Mesendoderm (in vitro differentiated cells): ENCODE measurements at regions not wholly inside any gene's neighbourhood (a gene's known extent, or its start where the extent isn't known, plus 50 kb on each side); places are given as distances from the start of the nearest gene placed in this dataset.
A peak's percentile ranks its signal among the peaks of the same experiment; 100 is the strongest.

ENCODE experiments used
- DNase-seq: peaks from one replicate; pipeline ENCODE4 v3.0.0; 2013
- H2AK5ac ChIP-seq: 2 replicates; pipeline ENCODE4 v1.6.1; 2013; ENCODE audit warnings: low read length, inconsistent platforms
- H2BK120ac ChIP-seq: 2 replicates; pipeline ENCODE4 v1.6.1; 2013; ENCODE audit warnings: low read depth, mild to moderate bottlenecking, low read length, moderate library complexity, mixed read lengths
- H2BK15ac ChIP-seq: replicated peaks from 2 replicates; pipeline ENCODE4 v1.6.1; 2013; ENCODE audit warnings: low read depth, mild to moderate bottlenecking, moderate library complexity
- H2BK5ac ChIP-seq: 2 replicates; pipeline ENCODE4 v1.6.1; 2013; ENCODE audit warnings: low read length, inconsistent platforms
- H3K18ac ChIP-seq: 2 replicates; pipeline ENCODE4 v1.6.1; 2013; ENCODE audit warnings: mild to moderate bottlenecking, low read length, mixed read lengths
- H3K23ac ChIP-seq: one replicate; pipeline ENCODE4 v1.6.1; 2013; ENCODE audit warnings: low read length
- H3K27ac ChIP-seq: 2 replicates; pipeline ENCODE4 v1.5.1; 2013; ENCODE audit warnings: low read depth, mild to moderate bottlenecking, inconsistent platforms, low read length, moderate library complexity
- H3K27me3 ChIP-seq: 2 replicates; pipeline ENCODE4 v1.6.1; 2013; ENCODE audit warnings: low read length, control low read depth, mild to moderate bottlenecking, inconsistent platforms; ENCODE audit not compliant: insufficient read depth, poor library complexity
- H3K36me3 ChIP-seq: 2 replicates; pipeline ENCODE4 v1.6.1; 2013; ENCODE audit warnings: low read length, inconsistent platforms; ENCODE audit not compliant: control insufficient read depth, insufficient read depth
- H3K4ac ChIP-seq: one replicate; pipeline ENCODE4 v1.6.1; 2013; ENCODE audit warnings: low read depth, mild to moderate bottlenecking, low read length, moderate library complexity
- H3K4me1 ChIP-seq: 2 replicates; pipeline ENCODE4 v1.6.1; 2013; ENCODE audit warnings: low read depth, low read length, inconsistent platforms; ENCODE audit not compliant: control insufficient read depth
- H3K4me2 ChIP-seq: 2 replicates; pipeline ENCODE4 v1.6.1; 2013; ENCODE audit warnings: low read length
- H3K4me3 ChIP-seq: 2 replicates; pipeline ENCODE4 v1.5.1; 2013; ENCODE audit warnings: mild to moderate bottlenecking, low read length
- H3K56ac ChIP-seq: one replicate; pipeline ENCODE4 v1.6.1; 2013; ENCODE audit warnings: low read length
- H3K79me1 ChIP-seq: 2 replicates; pipeline ENCODE4 v1.6.1; 2013; ENCODE audit warnings: low read length, inconsistent platforms
- H3K79me2 ChIP-seq: 2 replicates; pipeline ENCODE4 v1.6.1; 2013; ENCODE audit warnings: mild to moderate bottlenecking, low read length; ENCODE audit not compliant: control insufficient read depth, insufficient read depth
- H3K9ac ChIP-seq: 2 replicates; pipeline ENCODE4 v1.6.1; 2013; ENCODE audit warnings: low read length, inconsistent platforms
- H4K5ac ChIP-seq: one replicate; pipeline ENCODE4 v1.6.1; 2013; ENCODE audit warnings: low read length
- H4K8ac ChIP-seq: one replicate; pipeline ENCODE4 v1.6.1; 2013; ENCODE audit warnings: low read depth, mild to moderate bottlenecking, control low read depth, low read length, moderate library complexity
- WGBS: extraction: QIAGEN DNeasy Blood & Tissue Kit; methylation state at CpG from one replicate; pipeline ENCODE4 v1.1.7; 2013; ENCODE audit warnings: low lambda C conversion rate, missing lambda C conversion rate; ENCODE audit not compliant: insufficient coverage; ENCODE audit errors: extremely low coverage; 5-methylcytosine and 5-hydroxymethylcytosine counted together

GRCh38 chr10:30154561-30154960, 95.2 kb upstream of the JCAD start:
- H3K4me3 ChIP-seq = no peak overlapping the region
- no peak overlapping the region for H2BK15ac ChIP-seq
- H3K27me3 ChIP-seq = no peaks in the 10 kb centered on the region
- no peaks in the 10 kb centered on the region for H3K79me2 ChIP-seq
- H3K56ac ChIP-seq = no peak overlapping the region
- no peak overlapping the region for H4K8ac ChIP-seq
- H3K79me1 ChIP-seq = no peaks in the 10 kb centered on the region
- H3K4me1 ChIP-seq = no peaks in the 10 kb centered on the region
- no peak for DNase-seq
- H3K4me2 ChIP-seq = no peak overlapping the region
- no peak overlapping the region for H3K4ac ChIP-seq
- H2AK5ac ChIP-seq = no peak overlapping the region
- no peak overlapping the region for H3K18ac ChIP-seq
- no peak overlapping the region for H2BK5ac ChIP-seq
- no CpG with 5 or more reads among the region's 1 CpG for WGBS
- no peaks in the 10 kb centered on the region for H3K36me3 ChIP-seq
- no peak overlapping the region for H3K27ac ChIP-seq
- no peak overlapping the region for H4K5ac ChIP-seq
- no peak overlapping the region for H3K23ac ChIP-seq
- no peak overlapping the region for H2BK120ac ChIP-seq
- no peak overlapping the region for H3K9ac ChIP-seq

GRCh38 chr10:30154126-30154525, 94.7 kb upstream of the JCAD start:
- no peak overlapping the region for H2BK15ac ChIP-seq
- no peak for DNase-seq
- no peaks in the 10 kb centered on the region for H3K27me3 ChIP-seq
- no peak overlapping the region for H3K9ac ChIP-seq
- no peak overlapping the region for H4K8ac ChIP-seq
- H3K36me3 ChIP-seq = no peaks in the 10 kb centered on the region
- H2BK5ac ChIP-seq = no peak overlapping the region
- H3K4me2 ChIP-seq = no peak overlapping the region
- H2BK120ac ChIP-seq = no peak overlapping the region
- no peaks in the 10 kb centered on the region for H3K79me2 ChIP-seq
- no peak overlapping the region for H3K4ac ChIP-seq
- no peak overlapping the region for H3K18ac ChIP-seq
- no peak overlapping the region for H4K5ac ChIP-seq
- WGBS = no CpG with 5 or more reads among the region's 4 CpGs
- no peak overlapping the region for H2AK5ac ChIP-seq
- no peak overlapping the region for H3K27ac ChIP-seq
- H3K56ac ChIP-seq = no peak overlapping the region
- H3K79me1 ChIP-seq = no peaks in the 10 kb centered on the region
- H3K4me1 ChIP-seq = no peaks in the 10 kb centered on the region
- no peak overlapping the region for H3K23ac ChIP-seq
- no peak overlapping the region for H3K4me3 ChIP-seq

GRCh38 chr10:30151581-30152389, 92.4 kb upstream of the JCAD start:
- no peak overlapping the region for H2BK120ac ChIP-seq
- peak overlapping the region; percentile 15 for H3K56ac ChIP-seq
- no peak overlapping the region for H3K18ac ChIP-seq
- no peak overlapping the region for H3K23ac ChIP-seq
- no peaks in the 10 kb centered on the region for H3K79me1 ChIP-seq
- no peak overlapping the region for H2BK5ac ChIP-seq
- H4K5ac ChIP-seq = no peak overlapping the region
- no peak overlapping the region for H3K27ac ChIP-seq
- no peak overlapping the region for H2AK5ac ChIP-seq
- no peak overlapping the region for H3K4ac ChIP-seq
- peak; percentile 83 for DNase-seq
- H3K27me3 ChIP-seq = no peaks in the 10 kb centered on the region
- H2BK15ac ChIP-seq = no peak overlapping the region
- H3K36me3 ChIP-seq = no peaks in the 10 kb centered on the region
- no peaks in the 10 kb centered on the region for H3K79me2 ChIP-seq
- no peaks in the 10 kb centered on the region for H3K4me1 ChIP-seq
- WGBS = no CpG with 5 or more reads among the region's 8 CpGs
- H3K4me3 ChIP-seq = no peak overlapping the region
- no peak overlapping the region for H4K8ac ChIP-seq
- no peak overlapping the region for H3K9ac ChIP-seq
- no peak overlapping the region for H3K4me2 ChIP-seq

GRCh38 chr10:30141423-30141822, 82.0 kb upstream of the JCAD start:
- Histone ChIP-seq H2BK120ac (no peak overlapping the region), H3K79me2 (no peaks in the 10 kb centered on the region), H3K4me1 (no peaks in the 10 kb centered on the region), H2BK5ac (no peak overlapping the region), H3K4me3 (no peak overlapping the region), H3K27me3 (no peaks in the 10 kb centered on the region), H3K27ac (no peak overlapping the region), H3K9ac (no peak overlapping the region), H3K36me3 (no peaks in the 10 kb centered on the region), H2BK15ac (no peak overlapping the region), H3K56ac (no peak overlapping the region), H2AK5ac (no peak overlapping the region), H3K23ac (no peak overlapping the region), H3K4ac (no peak overlapping the region), H4K8ac (no peak overlapping the region), H3K18ac (no peak overlapping the region), H4K5ac (no peak overlapping the region), H3K79me1 (no peaks in the 10 kb centered on the region), H3K4me2 (no peak overlapping the region)
- no peak for DNase-seq
- WGBS = no CpG with 5 or more reads among the region's 2 CpGs

GRCh38 chr10:30134171-30134945, 75.0 kb upstream of the JCAD start:
- H3K36me3 ChIP-seq = no peaks in the 10 kb centered on the region
- H3K4me3 ChIP-seq = no peak overlapping the region
- DNase-seq = no peak
- no peak overlapping the region for H2BK120ac ChIP-seq
- H3K79me2 ChIP-seq = no peaks in the 10 kb centered on the region
- no peak overlapping the region for H3K4me2 ChIP-seq
- no CpG with 5 or more reads among the region's 11 CpGs for WGBS
- H3K27me3 ChIP-seq = no peaks in the 10 kb centered on the region
- no peak overlapping the region for H3K27ac ChIP-seq
- no peak overlapping the region for H3K23ac ChIP-seq
- no peak overlapping the region for H4K5ac ChIP-seq
- H3K56ac ChIP-seq = no peak overlapping the region
- H3K4me1 ChIP-seq = no peaks in the 10 kb centered on the region
- no peak overlapping the region for H3K18ac ChIP-seq
- no peak overlapping the region for H2BK5ac ChIP-seq
- no peak overlapping the region for H4K8ac ChIP-seq
- H3K9ac ChIP-seq = no peak overlapping the region
- H2AK5ac ChIP-seq = no peak overlapping the region
- no peak overlapping the region for H2BK15ac ChIP-seq
- no peak overlapping the region for H3K4ac ChIP-seq
- no peaks in the 10 kb centered on the region for H3K79me1 ChIP-seq
